K562 (cell line): ENCODE measurements at regions not wholly inside any gene's neighbourhood (a gene's known extent, or its start where the extent isn't known, plus 50 kb on each side); places are given as distances from the start of the nearest gene placed in this dataset.
A peak's percentile ranks its signal among the peaks of the same experiment; 100 is the strongest.

Experiments
- ATF7 ChIP-seq: fragments of 450-650 bp; IDR thresholded peaks from 2 replicates; pipeline ENCODE4 v1.7.1; 2014; ENCODE audit warnings: mild to moderate bottlenecking, moderate library complexity
- FOXA3 ChIP-seq, 2 experiments: fragments of 450-650 bp in 1 of 2; sonication (generic) in 1 of 2; formaldehyde crosslinking; IDR thresholded peaks in 1 of 2; conservative IDR thresholded peaks in 1 of 2; 2 replicates each; pipeline versions ENCODE4 v1.4.0 to v1.8.0; 2020 to 2022; ENCODE audit warnings: mild to moderate bottlenecking in 2 of 2, missing genetic modification reagents in 1 of 2
- GABPB2 ChIP-seq: fragments of 250-450 bp; sonication (Bioruptor Pico); conservative IDR thresholded peaks from 2 replicates; pipeline ENCODE4 v1.5.1; 2021; ENCODE audit warnings: mild to moderate bottlenecking
- GATA2 ChIP-seq: sonication (generic); formaldehyde crosslinking; IDR thresholded peaks from 2 replicates; pipeline ENCODE4 v1.4.0; 2020; ENCODE audit warnings: mild to moderate bottlenecking, missing genetic modification reagents
- GATAD2B ChIP-seq: fragments of 450-650 bp; IDR thresholded peaks from 2 replicates; pipeline ENCODE4 v1.6.1; 2017; ENCODE audit warnings: mild to moderate bottlenecking, borderline replicate concordance
- HOXB6 ChIP-seq: fragments of 250-450 bp; sonication (Bioruptor Pico); IDR thresholded peaks from 2 replicates; pipeline ENCODE4 v1.5.1; 2022; ENCODE audit warnings: mild to moderate bottlenecking, borderline replicate concordance
- IRF1 ChIP-seq: sonication (generic); formaldehyde crosslinking; IDR thresholded peaks from 2 replicates; pipeline ENCODE4 v1.8.0; 2022; ENCODE audit warnings: missing genetic modification reagents, mild to moderate bottlenecking, borderline replicate concordance
- KHSRP ChIP-seq: fragments of 450-650 bp; IDR thresholded peaks from 2 replicates; pipeline ENCODE4 v1.6.1; 2017
- MAFG ChIP-seq: fragments of 450-650 bp; conservative IDR thresholded peaks from 2 replicates; pipeline ENCODE4 v1.6.1; 2016; ENCODE audit warnings: missing genetic modification characterization, missing compliant biosample characterization
- NCOA2 ChIP-seq, 2 experiments: fragments of 450-650 bp; IDR thresholded peaks; 2 replicates each; pipeline ENCODE4 v1.6.1; 2018; ENCODE audit warnings: mild to moderate bottlenecking in 2 of 2, moderate library complexity in 1 of 2; ENCODE audit not compliant: partially characterized antibody in 2 of 2
- NCOA4 ChIP-seq: fragments of 450-650 bp; IDR thresholded peaks from 2 replicates; pipeline ENCODE4 v1.6.1; 2018; ENCODE audit warnings: mild to moderate bottlenecking; ENCODE audit not compliant: partially characterized antibody
- NR1H2 ChIP-seq: sonication (generic); formaldehyde crosslinking; IDR thresholded peaks from 2 replicates; pipeline ENCODE4 v1.4.0; 2020; ENCODE audit warnings: mild to moderate bottlenecking, missing genetic modification reagents
- PHB2 ChIP-seq: fragments of 450-650 bp; IDR thresholded peaks from 2 replicates; pipeline ENCODE4 v1.6.1; 2017; ENCODE audit warnings: low read depth
- RUNX1 ChIP-seq: sonication (generic); IDR thresholded peaks from 2 replicates; pipeline ENCODE4 v1.6.1; 2016; ENCODE audit warnings: antibody characterized with exemption, low read depth
- SP1 ChIP-seq: sonication (generic); formaldehyde crosslinking; IDR thresholded peaks from 2 replicates; pipeline ENCODE4 v1.8.1; 2022; ENCODE audit warnings: mild to moderate bottlenecking, missing genetic modification reagents
- ZBTB49 ChIP-seq: sonication (generic); formaldehyde crosslinking; IDR thresholded peaks from 2 replicates; pipeline ENCODE4 v1.8.0; 2022; ENCODE audit warnings: missing genetic modification reagents, mild to moderate bottlenecking, borderline replicate concordance
- ZNF780A ChIP-seq: fragments of 250-450 bp; sonication (Bioruptor Pico); IDR thresholded peaks from 2 replicates; pipeline ENCODE4 v1.5.0; 2021; ENCODE audit warnings: mild to moderate bottlenecking
- TF ChIP-seq, protein P1 (sequence below): sonication (generic); IDR thresholded peaks from 2 replicates; pipeline ENCODE4 v1.6.1; 2016
- TF ChIP-seq, protein P2 (sequence below): fragments of 250-450 bp; sonication (Bioruptor Pico); IDR thresholded peaks from 2 replicates; pipeline ENCODE4 v1.8.0; 2021; ENCODE audit warnings: moderate library complexity, mild to moderate bottlenecking, inconsistent platforms
- TF ChIP-seq, protein P3 (sequence below): fragments of 250-450 bp; sonication (Bioruptor Pico); IDR thresholded peaks from 2 replicates; pipeline ENCODE4 v1.4.0; 2020; ENCODE audit warnings: mild to moderate bottlenecking, moderate library complexity
- TF ChIP-seq, protein P4 (sequence below): IDR thresholded peaks from 2 replicates; pipeline ENCODE4 v1.6.1; 2012; ENCODE audit warnings: low read depth, low read length, improper control_type of control experiment, borderline replicate concordance

GRCh38 chr16:85528528-85529387, 84.4 kb upstream of the GSE1 start (continued):
- no peak for TF ChIP-seq ZBTB49 (CRISPR knock-in tag)
- no peak for TF ChIP-seq RUNX1
- no peak for TF ChIP-seq PHB2
- no peak for TF ChIP-seq ZNF780A (CRISPR knock-in tag)
- TF ChIP-seq, protein P1, sequence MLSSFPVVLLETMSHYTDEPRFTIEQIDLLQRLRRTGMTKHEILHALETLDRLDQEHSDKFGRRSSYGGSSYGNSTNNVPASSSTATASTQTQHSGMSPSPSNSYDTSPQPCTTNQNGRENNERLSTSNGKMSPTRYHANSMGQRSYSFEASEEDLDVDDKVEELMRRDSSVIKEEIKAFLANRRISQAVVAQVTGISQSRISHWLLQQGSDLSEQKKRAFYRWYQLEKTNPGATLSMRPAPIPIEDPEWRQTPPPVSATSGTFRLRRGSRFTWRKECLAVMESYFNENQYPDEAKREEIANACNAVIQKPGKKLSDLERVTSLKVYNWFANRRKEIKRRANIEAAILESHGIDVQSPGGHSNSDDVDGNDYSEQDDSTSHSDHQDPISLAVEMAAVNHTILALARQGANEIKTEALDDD = no peak
- 0 out of 2 replicates have a peak, but pooled peaks have one; percentile 11 for TF ChIP-seq MAFG (tag)
- no peak for TF ChIP-seq SP1
- TF ChIP-seq, protein P2, sequence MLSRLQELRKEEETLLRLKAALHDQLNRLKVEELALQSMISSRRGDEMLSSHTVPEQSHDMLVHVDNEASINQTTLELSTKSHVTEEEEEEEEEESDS (CRISPR knock-in tag) = no peak
- TF ChIP-seq, protein P3, sequence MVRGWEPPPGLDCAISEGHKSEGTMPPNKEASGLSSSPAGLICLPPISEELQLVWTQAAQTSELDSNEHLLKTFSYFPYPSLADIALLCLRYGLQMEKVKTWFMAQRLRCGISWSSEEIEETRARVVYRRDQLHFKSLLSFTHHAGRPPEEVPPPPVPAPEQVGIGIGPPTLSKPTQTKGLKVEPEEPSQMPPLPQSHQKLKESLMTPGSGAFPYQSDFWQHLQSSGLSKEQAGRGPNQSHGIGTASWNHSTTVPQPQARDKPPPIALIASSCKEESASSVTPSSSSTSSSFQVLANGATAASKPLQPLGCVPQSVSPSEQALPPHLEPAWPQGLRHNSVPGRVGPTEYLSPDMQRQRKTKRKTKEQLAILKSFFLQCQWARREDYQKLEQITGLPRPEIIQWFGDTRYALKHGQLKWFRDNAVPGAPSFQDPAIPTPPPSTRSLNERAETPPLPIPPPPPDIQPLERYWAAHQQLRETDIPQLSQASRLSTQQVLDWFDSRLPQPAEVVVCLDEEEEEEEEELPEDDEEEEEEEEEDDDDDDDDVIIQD (CRISPR knock-in tag) = no peak
- TF ChIP-seq GABPB2 = no peak
- TF ChIP-seq NCOA4 = no peak
- TF ChIP-seq, protein P4, sequence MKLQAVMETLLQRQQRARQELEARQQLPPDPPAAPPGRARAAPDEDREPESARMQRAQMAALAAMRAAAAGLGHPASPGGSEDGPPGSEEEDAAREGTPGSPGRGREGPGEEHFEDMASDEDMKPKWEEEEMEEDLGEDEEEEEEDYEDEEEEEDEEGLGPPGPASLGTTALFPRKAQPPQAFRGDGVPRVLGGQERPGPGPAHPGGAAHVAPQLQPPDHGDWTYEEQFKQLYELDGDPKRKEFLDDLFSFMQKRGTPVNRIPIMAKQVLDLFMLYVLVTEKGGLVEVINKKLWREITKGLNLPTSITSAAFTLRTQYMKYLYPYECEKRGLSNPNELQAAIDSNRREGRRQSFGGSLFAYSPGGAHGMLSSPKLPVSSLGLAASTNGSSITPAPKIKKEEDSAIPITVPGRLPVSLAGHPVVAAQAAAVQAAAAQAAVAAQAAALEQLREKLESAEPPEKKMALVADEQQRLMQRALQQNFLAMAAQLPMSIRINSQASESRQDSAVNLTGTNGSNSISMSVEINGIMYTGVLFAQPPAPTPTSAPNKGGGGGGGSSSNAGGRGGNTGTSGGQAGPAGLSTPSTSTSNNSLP = no peak
- TF ChIP-seq IRF1 (CRISPR knock-in tag) = no peak
- TF ChIP-seq NR1H2 (CRISPR knock-in tag) = no peak
- peak; percentile 20; the same call in 1 of the 2 replicates for TF ChIP-seq ATF7
- no peak; the same call in 1 of the 2 replicates for TF ChIP-seq GATAD2B
- no peak for TF ChIP-seq GATA2 (CRISPR knock-in tag)
- no peak for TF ChIP-seq HOXB6
- TF ChIP-seq NCOA2 (IDR thresholded peaks at IDR 0.05; ENCODE audit: partially characterized antibody in 2 of 2) = no peak
- TF ChIP-seq KHSRP = no peak
- TF ChIP-seq FOXA3 (CRISPR knock-in tag; conservative IDR thresholded peaks at IDR 0.05 in 1 of 2, IDR thresholded peaks at IDR 0.05 in 1 of 2) = no peak
